ENCODE measurements at regions not wholly inside any gene's neighbourhood (a gene's known extent, or its start where the extent isn't known, plus 50 kb on each side); places are given as distances from the start of the nearest gene placed in this dataset.

DNA sequence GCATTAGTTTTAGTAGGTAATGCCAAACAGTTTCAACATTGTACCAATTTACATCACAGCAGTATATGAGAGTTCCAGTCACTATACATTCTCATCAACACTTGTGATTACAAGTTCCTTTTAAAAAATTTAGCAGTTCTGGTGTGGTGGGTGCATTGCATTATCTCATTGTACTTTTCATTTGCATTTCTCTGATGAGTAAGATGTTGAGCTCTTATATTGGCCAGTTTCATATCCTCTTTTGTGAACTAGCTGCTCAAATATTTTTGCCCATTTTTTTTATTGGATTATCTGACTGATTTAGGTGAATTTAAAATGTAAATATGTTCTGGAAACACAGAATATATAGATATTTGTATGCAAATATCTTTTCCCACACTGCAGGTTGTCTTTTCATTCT lies 160.9 kb upstream of the NR3C1 start:
- TF ChIP-seq, protein P1, sequence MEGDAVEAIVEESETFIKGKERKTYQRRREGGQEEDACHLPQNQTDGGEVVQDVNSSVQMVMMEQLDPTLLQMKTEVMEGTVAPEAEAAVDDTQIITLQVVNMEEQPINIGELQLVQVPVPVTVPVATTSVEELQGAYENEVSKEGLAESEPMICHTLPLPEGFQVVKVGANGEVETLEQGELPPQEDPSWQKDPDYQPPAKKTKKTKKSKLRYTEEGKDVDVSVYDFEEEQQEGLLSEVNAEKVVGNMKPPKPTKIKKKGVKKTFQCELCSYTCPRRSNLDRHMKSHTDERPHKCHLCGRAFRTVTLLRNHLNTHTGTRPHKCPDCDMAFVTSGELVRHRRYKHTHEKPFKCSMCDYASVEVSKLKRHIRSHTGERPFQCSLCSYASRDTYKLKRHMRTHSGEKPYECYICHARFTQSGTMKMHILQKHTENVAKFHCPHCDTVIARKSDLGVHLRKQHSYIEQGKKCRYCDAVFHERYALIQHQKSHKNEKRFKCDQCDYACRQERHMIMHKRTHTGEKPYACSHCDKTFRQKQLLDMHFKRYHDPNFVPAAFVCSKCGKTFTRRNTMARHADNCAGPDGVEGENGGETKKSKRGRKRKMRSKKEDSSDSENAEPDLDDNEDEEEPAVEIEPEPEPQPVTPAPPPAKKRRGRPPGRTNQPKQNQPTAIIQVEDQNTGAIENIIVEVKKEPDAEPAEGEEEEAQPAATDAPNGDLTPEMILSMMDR (IDR thresholded peaks at IDR 0.05 in 8 of 11, conservative IDR thresholded peaks at IDR 0.05 in 3 of 11) = no peak
- TF ChIP-seq POLR2AphosphoS5 (IDR thresholded peaks at IDR 0.05) = no peak

Data from spleen (tissue), 7 donors.